Activated T-cell treated with anti-CD3 and anti-CD28 coated beads, Interleukin-2, amount 50 U/mL, for 24 hours (primary cell): ENCODE measurements at regions not wholly inside any gene's neighbourhood (a gene's known extent, or its start where the extent isn't known, plus 50 kb on each side); places are given as distances from the start of the nearest gene placed in this dataset.

Experiments
- DNase-seq: peaks from one replicate; pipeline ENCODE4 v3.0.0-alpha.2; 2020
- H3K27ac Mint-ChIP-seq: 2 replicates; pipeline ENCODE4 v1.8.0; 2020; ENCODE audit warnings: mild to moderate bottlenecking, mixed read lengths
- H3K27me3 Mint-ChIP-seq: 2 replicates; pipeline ENCODE4 v1.8.0; 2020; ENCODE audit warnings: mixed read lengths
- H3K36me3 Mint-ChIP-seq: 2 replicates; pipeline ENCODE4 v1.8.0; 2020; ENCODE audit warnings: low read depth, mixed read lengths
- H3K4me1 Mint-ChIP-seq: 2 replicates; pipeline ENCODE4 v1.8.0; 2020; ENCODE audit warnings: low read depth, mixed read lengths
- H3K4me3 Mint-ChIP-seq: 2 replicates; pipeline ENCODE4 v1.8.0; 2020; ENCODE audit warnings: mild to moderate bottlenecking, moderate library complexity, mixed read lengths
- H3K9me3 Mint-ChIP-seq: 2 replicates; pipeline ENCODE4 v1.8.0; 2020; ENCODE audit warnings: mixed read lengths

GRCh38 chr16:64626776-64627175 is 495.1 kb downstream of the CDH11 start:
- H3K9me3 Mint-ChIP-seq = peaks cover 33% of the 10 kb centered on the region
- no peaks in the 10 kb centered on the region for H3K4me1 Mint-ChIP-seq
- H3K27ac Mint-ChIP-seq = no peak overlapping the region
- no peak overlapping the region for H3K4me3 Mint-ChIP-seq
- no peaks in the 10 kb centered on the region for H3K36me3 Mint-ChIP-seq
- no peaks in the 10 kb centered on the region for H3K27me3 Mint-ChIP-seq
- no peak for DNase-seq

DNA sequence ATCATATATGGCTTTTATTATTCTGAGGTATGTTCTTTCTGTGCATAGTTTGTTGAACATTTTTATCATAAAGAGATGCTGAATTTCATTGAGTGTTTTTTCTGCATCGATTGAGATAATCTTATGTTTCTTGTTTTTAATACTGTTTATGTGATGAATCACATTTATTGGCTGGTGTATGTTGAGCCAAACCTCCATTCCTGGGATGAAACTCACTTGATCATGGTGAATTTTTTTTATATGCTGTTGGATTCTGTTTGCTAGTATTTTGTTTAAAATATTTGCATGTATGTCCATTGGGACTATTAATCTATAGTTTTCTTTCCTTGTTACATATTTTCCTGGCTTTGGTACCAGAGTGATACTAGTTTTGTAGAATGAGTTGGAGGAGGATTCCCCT is 500.2 kb downstream of the CDH11 start:
- Mint-ChIP-seq H3K9me3 (peaks cover 36% of the 10 kb centered on the region), H3K4me1 (no peaks in the 10 kb centered on the region), H3K36me3 (no peaks in the 10 kb centered on the region), H3K27me3 (no peaks in the 10 kb centered on the region), H3K27ac (no peak overlapping the region), H3K4me3 (no peak overlapping the region)
- no peak for DNase-seq

- no peaks in the 10 kb centered on the region for H3K4me1 Mint-ChIP-seq
- H3K36me3 Mint-ChIP-seq = no peaks in the 10 kb centered on the region
- DNase-seq = no peak
- H3K27me3 Mint-ChIP-seq = no peaks in the 10 kb centered on the region
- H3K4me3 Mint-ChIP-seq = no peak overlapping the region
- peaks cover 49% of the 10 kb centered on the region for H3K9me3 Mint-ChIP-seq
- no peak overlapping the region for H3K27ac Mint-ChIP-seq
Measured at GRCh38 chr16:64617836-64618476, 503.9 kb downstream of the CDH11 start.

DNA sequence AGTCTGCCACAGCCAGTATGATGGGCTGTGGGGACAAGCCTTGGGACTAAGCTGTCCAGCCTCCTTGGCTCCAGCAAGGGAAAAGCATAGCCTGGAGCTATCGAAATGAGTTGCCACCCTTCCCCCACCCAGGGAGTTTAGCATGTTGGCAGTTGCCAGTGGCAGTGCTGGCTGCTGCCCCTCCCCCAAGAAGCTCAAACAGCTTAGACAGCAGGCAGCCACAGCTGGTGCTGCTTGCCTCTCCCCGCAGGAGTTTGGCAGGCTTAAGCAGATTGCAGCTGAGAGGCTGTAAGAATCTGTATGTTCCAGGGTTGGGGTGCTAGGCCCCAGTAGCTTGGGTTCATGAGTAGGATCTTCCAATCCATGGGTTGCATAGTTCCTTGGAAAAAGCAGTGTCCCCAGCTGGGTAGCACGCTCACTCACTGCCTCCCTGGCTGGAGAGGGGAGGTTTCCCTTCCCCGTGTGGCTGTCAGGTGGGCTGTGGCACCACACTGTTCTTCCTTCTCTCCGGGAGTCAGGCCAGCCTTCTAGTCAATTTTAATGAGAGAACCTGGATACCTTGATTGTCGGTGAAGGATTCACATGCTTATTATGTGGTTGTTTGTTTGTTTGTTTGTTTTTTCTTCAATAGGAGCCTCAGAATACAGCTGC is 506.1 kb downstream of the CDH11 start:
- Mint-ChIP-seq H3K36me3 (no peaks in the 10 kb centered on the region), H3K4me1 (no peaks in the 10 kb centered on the region), H3K9me3 (peaks cover 46% of the 10 kb centered on the region), H3K4me3 (no peak overlapping the region), H3K27me3 (no peaks in the 10 kb centered on the region), H3K27ac (no peak overlapping the region)
- DNase-seq = no peak

DNA sequence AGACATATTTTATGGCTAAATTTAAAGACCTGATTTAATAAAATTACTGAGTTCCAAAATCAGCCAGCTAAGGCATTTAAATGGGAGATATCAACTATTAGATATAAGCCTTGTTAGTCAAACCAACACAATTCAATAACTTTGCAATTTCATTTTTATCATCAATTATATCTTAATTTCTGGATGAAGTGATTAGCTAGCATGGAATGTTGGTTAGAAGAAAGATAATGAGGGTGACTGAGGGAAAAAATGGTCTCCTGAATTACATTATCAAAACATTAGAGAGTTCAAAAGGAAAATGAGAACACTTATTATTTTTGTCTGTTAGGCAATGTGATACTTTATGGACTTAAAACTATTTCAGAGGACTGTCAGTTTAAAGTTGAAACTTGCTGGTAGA is 525.7 kb downstream of the CDH11 start:
- no peak overlapping the region for H3K4me3 Mint-ChIP-seq
- no peaks in the 10 kb centered on the region for H3K36me3 Mint-ChIP-seq
- no peak for DNase-seq
- no peak overlapping the region for H3K27ac Mint-ChIP-seq
- H3K4me1 Mint-ChIP-seq = no peaks in the 10 kb centered on the region
- H3K27me3 Mint-ChIP-seq = no peaks in the 10 kb centered on the region
- H3K9me3 Mint-ChIP-seq = peaks cover 12% of the 10 kb centered on the region

GRCh38 chr16:64590513-64590912 is 531.4 kb downstream of the CDH11 start:
- H3K27me3 Mint-ChIP-seq = no peaks in the 10 kb centered on the region
- no peak for DNase-seq
- H3K36me3 Mint-ChIP-seq = no peaks in the 10 kb centered on the region

GRCh38 chr16:64589836-64590235 is 532.0 kb downstream of the CDH11 start:
- Mint-ChIP-seq H3K4me3 (no peak overlapping the region), H3K9me3 (peaks cover 10% of the 10 kb centered on the region)

More at GRCh38 chr16:64590513-64590912, 531.4 kb downstream of the CDH11 start:
- H3K4me3 Mint-ChIP-seq = no peak overlapping the region
- H3K4me1 Mint-ChIP-seq = no peaks in the 10 kb centered on the region
- peaks cover 13% of the 10 kb centered on the region for H3K9me3 Mint-ChIP-seq
- no peak overlapping the region for H3K27ac Mint-ChIP-seq

DNA sequence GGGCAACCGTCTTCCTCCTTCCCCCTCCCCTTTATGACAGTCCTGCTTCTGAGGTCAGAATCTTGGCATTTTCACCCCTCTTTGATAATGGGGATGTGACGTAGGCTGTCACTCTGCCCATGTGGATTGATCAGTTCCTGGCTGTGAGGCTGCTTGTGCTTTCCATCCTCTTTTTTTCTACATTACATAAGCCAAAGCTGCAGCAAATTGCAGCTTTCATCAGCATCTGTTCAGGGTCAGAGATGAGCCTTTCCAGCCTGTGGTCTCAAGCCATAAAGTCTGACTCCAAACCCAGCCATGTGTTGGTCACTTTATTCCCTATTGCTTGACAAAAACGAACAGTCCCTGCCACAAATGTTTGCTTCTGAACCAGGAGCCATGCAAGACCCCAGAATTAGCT is 535.1 kb downstream of the CDH11 start:
- Mint-ChIP-seq H3K36me3 (no peaks in the 10 kb centered on the region), H3K4me1 (no peaks in the 10 kb centered on the region), H3K27me3 (no peaks in the 10 kb centered on the region), H3K27ac (no peak overlapping the region), H3K4me3 (no peak overlapping the region), H3K9me3 (peaks cover 8% of the 10 kb centered on the region)
- no peak for DNase-seq

More at GRCh38 chr16:64589836-64590235, 532.0 kb downstream of the CDH11 start:
- no peak for DNase-seq
- Mint-ChIP-seq H3K27me3 (no peaks in the 10 kb centered on the region), H3K4me1 (no peaks in the 10 kb centered on the region), H3K27ac (no peak overlapping the region), H3K36me3 (no peaks in the 10 kb centered on the region)

GRCh38 chr16:64585367-64585766 is 536.5 kb downstream of the CDH11 start:
- H3K36me3 Mint-ChIP-seq = no peaks in the 10 kb centered on the region
- H3K27ac Mint-ChIP-seq = no peak overlapping the region
- DNase-seq = no peak
- no peaks in the 10 kb centered on the region for H3K27me3 Mint-ChIP-seq
- H3K4me1 Mint-ChIP-seq = no peaks in the 10 kb centered on the region
- peaks cover 12% of the 10 kb centered on the region for H3K9me3 Mint-ChIP-seq
- no peak overlapping the region for H3K4me3 Mint-ChIP-seq

DNA sequence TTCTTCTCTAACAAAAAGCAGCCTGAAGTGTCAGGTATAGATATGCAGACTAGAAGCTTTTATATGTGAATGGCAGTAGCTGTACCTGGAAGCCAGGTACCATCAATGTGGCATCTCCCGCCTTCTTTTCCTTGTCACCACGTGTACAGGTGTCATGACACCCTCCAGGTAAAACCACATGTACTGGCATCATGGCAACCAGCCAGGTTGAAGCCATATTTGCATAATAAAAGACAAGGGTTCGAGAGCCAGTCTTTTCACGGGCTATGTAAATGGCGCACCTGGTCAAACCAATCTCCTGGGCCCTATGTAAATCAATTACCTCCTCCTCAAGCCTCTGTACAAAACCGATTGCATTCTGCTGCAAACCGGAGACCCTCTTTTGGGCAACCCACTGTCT is 541.3 kb downstream of the CDH11 start:
- DNase-seq = no peak
- Mint-ChIP-seq H3K27ac (no peak overlapping the region), H3K36me3 (no peaks in the 10 kb centered on the region), H3K9me3 (peaks cover 14% of the 10 kb centered on the region), H3K27me3 (no peaks in the 10 kb centered on the region), H3K4me1 (no peaks in the 10 kb centered on the region), H3K4me3 (no peak overlapping the region)

- Mint-ChIP-seq H3K4me3 (no peak overlapping the region), H3K27ac (no peak overlapping the region), H3K27me3 (no peaks in the 10 kb centered on the region), H3K4me1 (no peaks in the 10 kb centered on the region), H3K36me3 (no peaks in the 10 kb centered on the region), H3K9me3 (peaks cover 16% of the 10 kb centered on the region)
- DNase-seq = no peak
Measured at GRCh38 chr16:64579712-64580111, 542.2 kb downstream of the CDH11 start.

GRCh38 chr16:64545768-64546167 is 576.1 kb downstream of the CDH11 start:
- Mint-ChIP-seq H3K9me3 (peaks cover 39% of the 10 kb centered on the region), H3K27ac (no peak overlapping the region), H3K4me3 (no peak overlapping the region), H3K4me1 (no peaks in the 10 kb centered on the region), H3K36me3 (no peaks in the 10 kb centered on the region), H3K27me3 (no peaks in the 10 kb centered on the region)
- DNase-seq = no peak

DNA sequence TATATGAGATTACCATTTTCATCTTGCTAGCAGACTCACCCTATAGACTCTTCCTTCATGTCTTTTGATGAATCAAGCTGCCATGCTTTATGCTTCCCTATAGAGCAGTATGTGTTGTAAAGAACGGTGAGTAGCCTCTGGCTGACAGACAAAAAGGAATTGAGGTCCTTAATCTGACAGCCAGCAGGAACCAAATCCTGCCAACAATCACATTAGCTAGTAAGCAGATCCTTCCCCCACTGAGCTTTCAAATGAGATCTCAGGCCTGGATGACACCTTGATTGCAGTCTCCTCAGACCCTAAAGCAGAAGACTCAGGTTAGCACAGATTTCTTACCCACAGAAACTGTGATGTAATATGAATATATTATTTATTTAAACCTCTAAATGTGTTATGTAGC is 577.0 kb downstream of the CDH11 start:
- H3K27ac Mint-ChIP-seq = no peak overlapping the region
- H3K4me3 Mint-ChIP-seq = no peak overlapping the region
- no peak for DNase-seq
- H3K36me3 Mint-ChIP-seq = no peaks in the 10 kb centered on the region
- H3K4me1 Mint-ChIP-seq = no peaks in the 10 kb centered on the region
- peaks cover 38% of the 10 kb centered on the region for H3K9me3 Mint-ChIP-seq
- H3K27me3 Mint-ChIP-seq = no peaks in the 10 kb centered on the region

DNA sequence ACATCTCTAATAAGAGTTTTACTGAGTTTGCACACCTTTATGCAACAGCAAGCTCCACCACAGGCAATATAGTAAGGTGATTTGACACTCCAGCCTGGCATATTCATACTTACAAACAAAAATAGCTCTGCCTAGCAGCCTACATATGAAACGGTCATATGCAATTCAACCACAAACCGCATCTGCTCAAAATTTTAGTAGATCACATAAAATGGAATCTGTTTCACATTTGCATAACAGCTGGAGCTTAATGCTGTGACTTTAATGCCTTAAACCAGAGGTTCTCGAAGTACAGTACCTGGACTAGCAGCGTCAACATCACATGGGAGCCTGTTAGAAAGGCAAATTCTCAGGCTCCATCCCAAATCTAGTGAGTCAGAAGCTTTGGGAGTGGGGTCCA is 578.4 kb downstream of the CDH11 start:
- Mint-ChIP-seq H3K9me3 (peaks cover 30% of the 10 kb centered on the region), H3K27ac (no peak overlapping the region), H3K27me3 (no peaks in the 10 kb centered on the region), H3K4me3 (no peak overlapping the region), H3K36me3 (no peaks in the 10 kb centered on the region), H3K4me1 (no peaks in the 10 kb centered on the region)
- no peak for DNase-seq

DNA sequence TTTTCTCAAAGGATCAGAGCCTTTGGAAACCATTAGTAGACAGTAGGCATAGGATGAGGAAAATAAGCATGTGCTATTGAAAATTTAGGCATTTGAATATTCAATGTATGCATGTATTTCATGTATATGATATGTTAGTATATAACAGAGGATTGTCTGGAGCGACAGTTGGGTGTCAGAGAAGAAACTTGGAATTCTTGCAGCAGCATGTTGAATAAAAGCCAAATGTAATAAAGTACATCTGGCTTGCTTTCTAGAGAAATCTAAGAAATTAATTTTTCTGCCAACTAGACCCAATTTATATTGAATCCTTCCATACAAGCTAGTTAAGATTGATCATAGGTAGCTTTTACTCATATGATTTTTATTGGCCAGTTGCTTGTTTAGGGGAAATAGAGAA is 578.8 kb downstream of the CDH11 start:
- Mint-ChIP-seq H3K4me3 (no peak overlapping the region), H3K27me3 (no peaks in the 10 kb centered on the region), H3K9me3 (peaks cover 31% of the 10 kb centered on the region), H3K4me1 (no peaks in the 10 kb centered on the region), H3K27ac (no peak overlapping the region), H3K36me3 (no peaks in the 10 kb centered on the region)
- DNase-seq = no peak
